ENCODE measurements at regions not wholly inside any gene's neighbourhood (a gene's known extent, or its start where the extent isn't known, plus 50 kb on each side); places are given as distances from the start of the nearest gene placed in this dataset.

DNA sequence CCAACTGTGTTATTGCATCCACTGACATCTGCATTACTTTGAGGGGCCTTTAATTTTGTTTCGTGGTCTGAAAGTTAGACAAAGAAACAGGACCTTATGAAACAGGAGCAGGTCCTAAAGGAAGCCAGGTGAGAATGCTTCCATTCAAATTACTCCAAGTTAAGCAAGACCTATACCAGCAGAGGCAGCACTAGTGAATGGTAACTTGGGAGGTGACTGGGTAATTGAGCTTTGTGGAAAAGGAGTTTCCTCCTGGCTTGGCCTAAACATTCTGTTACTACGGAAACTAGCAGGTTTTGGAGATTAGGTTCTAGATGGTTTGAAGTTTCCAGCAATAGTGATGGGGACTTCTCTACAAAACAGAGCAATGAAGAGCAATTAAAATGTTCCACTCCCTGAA lies 173.5 kb downstream of the NKX6-1 start:
- intact Hi-C loops (cut with micrococcal nuclease; ENCODE audit: unreplicated experiment) = no loop called here
- Mint-ChIP-seq H3K9me3 (ENCODE audit: low read depth, unreplicated experiment) (no peaks in the 10 kb centered on the region), H3K4me3 (ENCODE audit: low read depth, unreplicated experiment) (no peak overlapping the region), H3K36me3 (ENCODE audit: insufficient read depth, unreplicated experiment) (no peaks in the 10 kb centered on the region), H3K27me3 (ENCODE audit: unreplicated experiment) (peaks cover 13% of the 10 kb centered on the region), H3K4me1 (ENCODE audit: low read depth, unreplicated experiment) (no peaks in the 10 kb centered on the region), H3K27ac (ENCODE audit: unreplicated experiment) (no peak overlapping the region)
- TF ChIP-seq, protein P1, sequence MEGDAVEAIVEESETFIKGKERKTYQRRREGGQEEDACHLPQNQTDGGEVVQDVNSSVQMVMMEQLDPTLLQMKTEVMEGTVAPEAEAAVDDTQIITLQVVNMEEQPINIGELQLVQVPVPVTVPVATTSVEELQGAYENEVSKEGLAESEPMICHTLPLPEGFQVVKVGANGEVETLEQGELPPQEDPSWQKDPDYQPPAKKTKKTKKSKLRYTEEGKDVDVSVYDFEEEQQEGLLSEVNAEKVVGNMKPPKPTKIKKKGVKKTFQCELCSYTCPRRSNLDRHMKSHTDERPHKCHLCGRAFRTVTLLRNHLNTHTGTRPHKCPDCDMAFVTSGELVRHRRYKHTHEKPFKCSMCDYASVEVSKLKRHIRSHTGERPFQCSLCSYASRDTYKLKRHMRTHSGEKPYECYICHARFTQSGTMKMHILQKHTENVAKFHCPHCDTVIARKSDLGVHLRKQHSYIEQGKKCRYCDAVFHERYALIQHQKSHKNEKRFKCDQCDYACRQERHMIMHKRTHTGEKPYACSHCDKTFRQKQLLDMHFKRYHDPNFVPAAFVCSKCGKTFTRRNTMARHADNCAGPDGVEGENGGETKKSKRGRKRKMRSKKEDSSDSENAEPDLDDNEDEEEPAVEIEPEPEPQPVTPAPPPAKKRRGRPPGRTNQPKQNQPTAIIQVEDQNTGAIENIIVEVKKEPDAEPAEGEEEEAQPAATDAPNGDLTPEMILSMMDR (IDR thresholded peaks at IDR 0.05; ENCODE audit: unreplicated experiment) = no peak
- BruUV-seq (replicated peaks) = no TSS peak
- CTCF ChIA-PET = no interaction called here
- no peak for DNase-seq

GRCh38 chr4:84324303-84325245 lies 174.5 kb downstream of the NKX6-1 start:
- intact Hi-C loops (cut with micrococcal nuclease; ENCODE audit: unreplicated experiment) = no loop called here

DNA sequence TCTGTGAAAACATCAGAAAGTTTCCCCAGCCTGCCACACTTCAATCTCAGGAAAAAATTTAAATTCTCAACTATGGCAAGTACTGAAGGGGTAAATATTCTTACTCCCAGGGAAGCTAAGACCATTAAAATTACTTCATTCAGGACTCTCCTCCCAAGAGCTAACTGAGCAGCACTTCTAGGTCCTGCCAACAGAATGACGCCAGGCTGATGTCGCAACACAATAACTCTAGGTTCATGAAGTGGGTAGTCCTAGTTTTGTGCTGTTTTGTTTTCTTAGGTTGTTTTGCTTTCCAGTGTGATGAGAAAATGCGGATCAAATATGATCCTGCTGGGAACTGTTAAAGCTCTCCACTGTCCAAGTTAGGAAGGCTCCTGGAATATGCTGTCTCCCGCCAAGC lies 180.0 kb downstream of the NKX6-1 start:
- H3K9me3 Mint-ChIP-seq (ENCODE audit: low read depth, unreplicated experiment) = no peaks in the 10 kb centered on the region
- BruUV-seq (replicated peaks) = no TSS peak
- no peaks in the 10 kb centered on the region for H3K4me1 Mint-ChIP-seq (ENCODE audit: low read depth, unreplicated experiment)
- H3K27ac Mint-ChIP-seq (ENCODE audit: unreplicated experiment) = no peak overlapping the region
- H3K27me3 Mint-ChIP-seq (ENCODE audit: unreplicated experiment) = peaks cover 32% of the 10 kb centered on the region
- CTCF ChIA-PET = no interaction called here
- DNase-seq = no peak
- intact Hi-C loops (cut with micrococcal nuclease; ENCODE audit: unreplicated experiment) = no loop called here
- TF ChIP-seq, protein P1 (IDR thresholded peaks at IDR 0.05; ENCODE audit: unreplicated experiment) = no peak
- no peaks in the 10 kb centered on the region for H3K36me3 Mint-ChIP-seq (ENCODE audit: insufficient read depth, unreplicated experiment)
- H3K4me3 Mint-ChIP-seq (ENCODE audit: low read depth, unreplicated experiment) = no peak overlapping the region

More at GRCh38 chr4:84324303-84325245, 174.5 kb downstream of the NKX6-1 start:
- Mint-ChIP-seq H3K4me1 (ENCODE audit: low read depth, unreplicated experiment) (no peaks in the 10 kb centered on the region), H3K36me3 (ENCODE audit: insufficient read depth, unreplicated experiment) (no peaks in the 10 kb centered on the region), H3K4me3 (ENCODE audit: low read depth, unreplicated experiment) (no peak overlapping the region), H3K27me3 (ENCODE audit: unreplicated experiment) (peaks cover 13% of the 10 kb centered on the region), H3K9me3 (ENCODE audit: low read depth, unreplicated experiment) (no peaks in the 10 kb centered on the region), H3K27ac (ENCODE audit: unreplicated experiment) (no peak overlapping the region)
- BruUV-seq (replicated peaks) = no TSS peak
- no peak for DNase-seq
- CTCF ChIA-PET = no interaction called here
- TF ChIP-seq, protein P1 (IDR thresholded peaks at IDR 0.05; ENCODE audit: unreplicated experiment) = no peak

GRCh38 chr4:84317513-84317912 lies 181.6 kb downstream of the NKX6-1 start:
- Mint-ChIP-seq H3K27me3 (ENCODE audit: unreplicated experiment) (peaks cover 43% of the 10 kb centered on the region), H3K9me3 (ENCODE audit: low read depth, unreplicated experiment) (no peaks in the 10 kb centered on the region), H3K4me3 (ENCODE audit: low read depth, unreplicated experiment) (no peak overlapping the region), H3K36me3 (ENCODE audit: insufficient read depth, unreplicated experiment) (no peaks in the 10 kb centered on the region), H3K4me1 (ENCODE audit: low read depth, unreplicated experiment) (no peaks in the 10 kb centered on the region), H3K27ac (ENCODE audit: unreplicated experiment) (no peak overlapping the region)
- no TSS peak for BruUV-seq (replicated peaks)
- DNase-seq = no peak
- TF ChIP-seq, protein P1 (IDR thresholded peaks at IDR 0.05; ENCODE audit: unreplicated experiment) = no peak
- CTCF ChIA-PET = no interaction called here
- intact Hi-C loops (cut with micrococcal nuclease; ENCODE audit: unreplicated experiment) = no loop called here
